ENCODE measurements at regions not wholly inside any gene's neighbourhood (a gene's known extent, or its start where the extent isn't known, plus 50 kb on each side); places are given as distances from the start of the nearest gene placed in this dataset.

DNA sequence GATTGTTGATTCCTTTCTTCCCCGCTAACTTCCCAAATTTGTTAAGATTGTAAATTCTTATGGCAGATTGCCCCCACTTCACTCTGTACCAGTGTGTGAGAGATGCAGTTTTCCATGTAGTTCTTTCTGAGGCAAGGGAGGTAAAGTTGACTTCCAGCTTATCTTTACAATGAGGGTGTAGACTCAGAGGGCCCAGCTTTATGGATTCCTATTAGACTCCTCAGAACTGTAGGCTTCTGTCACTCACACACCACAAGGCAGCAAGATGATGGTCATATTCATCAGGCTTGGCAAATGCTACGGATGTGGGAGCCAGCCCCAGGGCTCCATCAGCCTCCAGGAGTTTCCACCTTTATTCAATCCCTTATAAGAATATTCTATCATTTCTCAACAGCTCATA, 461.9 kb upstream of the KLF4 start:
- TF ChIP-seq, protein P1, sequence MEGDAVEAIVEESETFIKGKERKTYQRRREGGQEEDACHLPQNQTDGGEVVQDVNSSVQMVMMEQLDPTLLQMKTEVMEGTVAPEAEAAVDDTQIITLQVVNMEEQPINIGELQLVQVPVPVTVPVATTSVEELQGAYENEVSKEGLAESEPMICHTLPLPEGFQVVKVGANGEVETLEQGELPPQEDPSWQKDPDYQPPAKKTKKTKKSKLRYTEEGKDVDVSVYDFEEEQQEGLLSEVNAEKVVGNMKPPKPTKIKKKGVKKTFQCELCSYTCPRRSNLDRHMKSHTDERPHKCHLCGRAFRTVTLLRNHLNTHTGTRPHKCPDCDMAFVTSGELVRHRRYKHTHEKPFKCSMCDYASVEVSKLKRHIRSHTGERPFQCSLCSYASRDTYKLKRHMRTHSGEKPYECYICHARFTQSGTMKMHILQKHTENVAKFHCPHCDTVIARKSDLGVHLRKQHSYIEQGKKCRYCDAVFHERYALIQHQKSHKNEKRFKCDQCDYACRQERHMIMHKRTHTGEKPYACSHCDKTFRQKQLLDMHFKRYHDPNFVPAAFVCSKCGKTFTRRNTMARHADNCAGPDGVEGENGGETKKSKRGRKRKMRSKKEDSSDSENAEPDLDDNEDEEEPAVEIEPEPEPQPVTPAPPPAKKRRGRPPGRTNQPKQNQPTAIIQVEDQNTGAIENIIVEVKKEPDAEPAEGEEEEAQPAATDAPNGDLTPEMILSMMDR (IDR thresholded peaks at IDR 0.05): no peak
- TF ChIP-seq POLR2A (IDR thresholded peaks at IDR 0.05) (no peak), EP300 (IDR thresholded peaks at IDR 0.05) (no peak)
